NCI-H774 (cell line): ENCODE measurements at regions not wholly inside any gene's neighbourhood (a gene's known extent, or its start where the extent isn't known, plus 50 kb on each side); places are given as distances from the start of the nearest gene placed in this dataset.
"Not testable (repeated sequence)": the region's sequence is repeated elsewhere in the genome, so short reads cannot be mapped to it uniquely, and the experiment has no call there.

Experiments
- DNase-seq: peaks from one replicate; lab custom pipeline; 2025; lab: John Stamatoyannopoulos, UW

DNA sequence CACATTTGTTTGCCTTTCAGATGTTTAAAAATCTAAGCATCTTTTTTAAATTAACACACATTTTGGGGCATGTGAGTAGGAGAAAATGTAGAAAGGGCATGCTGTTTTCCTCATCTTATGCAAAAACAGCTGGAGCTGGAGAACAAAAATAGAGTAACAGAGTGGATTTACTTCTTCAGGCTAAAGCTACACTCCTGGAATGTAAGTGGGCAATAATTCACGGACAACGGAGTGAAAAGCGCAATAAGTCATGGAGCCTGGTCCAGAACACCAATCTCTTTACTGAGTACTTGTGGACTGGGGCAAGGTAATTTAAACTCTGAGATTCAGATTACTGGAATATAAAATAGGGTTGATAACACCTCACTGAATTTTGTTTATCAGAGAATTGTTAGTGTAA lies 1018.8 kb upstream of the HS3ST1 start:
- DNase-seq, result no peak

DNA sequence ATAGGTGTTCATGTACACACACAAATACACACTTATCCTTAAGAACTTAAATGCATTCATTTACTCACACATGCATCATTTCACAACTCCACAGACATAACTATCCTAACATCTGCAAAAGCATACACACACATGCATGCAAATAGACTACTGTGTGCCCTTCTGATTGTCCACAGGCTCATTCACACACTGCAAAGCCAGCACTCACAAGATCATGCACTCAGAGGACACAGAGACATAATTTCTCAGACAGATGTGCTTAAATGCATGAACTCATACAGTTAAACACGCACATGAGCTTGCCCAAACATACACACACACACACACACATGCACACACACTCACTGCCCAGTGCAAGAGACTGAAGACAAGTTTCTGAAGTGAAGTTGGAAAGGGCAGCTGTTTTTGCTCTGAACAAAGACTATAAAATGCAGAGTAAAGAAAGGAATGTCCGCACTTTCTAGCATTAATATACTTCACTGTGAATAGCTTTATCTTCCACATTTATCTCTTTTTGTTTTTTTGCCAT lies 1018.0 kb upstream of the HS3ST1 start:
- no peak for DNase-seq

DNA sequence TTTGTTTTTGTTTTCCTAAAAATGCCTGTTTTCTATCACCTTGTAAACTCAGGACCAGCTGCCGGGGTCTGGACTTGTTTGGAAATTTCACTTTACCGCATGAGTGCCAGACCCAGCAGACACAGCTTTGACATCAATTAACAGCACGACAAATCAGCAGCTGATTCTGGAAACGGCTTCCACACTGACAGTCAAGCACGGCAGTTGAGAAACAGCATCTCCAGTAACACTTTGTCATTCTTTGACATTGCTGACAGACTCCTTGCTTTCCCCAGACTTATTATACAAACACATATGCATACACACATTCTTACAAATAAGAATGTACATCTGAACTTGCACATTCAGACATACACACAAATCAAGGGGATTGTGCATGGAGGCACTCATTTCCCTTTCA lies 1017.6 kb upstream of the HS3ST1 start:
- no peak for DNase-seq

DNA sequence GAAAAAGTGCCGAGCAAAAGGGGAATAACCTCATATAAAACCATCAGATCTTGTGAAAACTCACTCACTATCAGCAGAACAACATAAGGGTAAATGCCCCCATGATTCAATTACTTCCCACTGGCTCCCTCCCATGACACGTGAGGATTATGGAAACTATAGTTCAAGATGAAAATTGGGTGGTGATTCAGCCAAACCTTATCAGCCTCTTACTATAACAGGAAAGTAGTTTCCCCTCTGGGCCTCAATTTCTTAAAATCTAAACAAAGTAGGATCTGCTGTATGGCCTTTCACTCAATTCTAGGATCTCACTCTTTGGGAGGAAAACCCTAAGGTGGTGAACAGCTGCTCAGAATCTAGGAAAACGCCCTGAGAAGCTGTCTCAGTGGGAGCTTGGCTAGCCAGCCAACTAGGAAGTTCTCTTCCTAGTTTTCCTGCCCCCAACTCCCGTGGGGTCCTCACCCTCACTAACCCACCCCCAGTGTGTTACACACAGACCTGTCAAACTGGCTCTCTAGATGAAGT lies 1017.1 kb upstream of the HS3ST1 start:
- DNase-seq, result no peak

DNA sequence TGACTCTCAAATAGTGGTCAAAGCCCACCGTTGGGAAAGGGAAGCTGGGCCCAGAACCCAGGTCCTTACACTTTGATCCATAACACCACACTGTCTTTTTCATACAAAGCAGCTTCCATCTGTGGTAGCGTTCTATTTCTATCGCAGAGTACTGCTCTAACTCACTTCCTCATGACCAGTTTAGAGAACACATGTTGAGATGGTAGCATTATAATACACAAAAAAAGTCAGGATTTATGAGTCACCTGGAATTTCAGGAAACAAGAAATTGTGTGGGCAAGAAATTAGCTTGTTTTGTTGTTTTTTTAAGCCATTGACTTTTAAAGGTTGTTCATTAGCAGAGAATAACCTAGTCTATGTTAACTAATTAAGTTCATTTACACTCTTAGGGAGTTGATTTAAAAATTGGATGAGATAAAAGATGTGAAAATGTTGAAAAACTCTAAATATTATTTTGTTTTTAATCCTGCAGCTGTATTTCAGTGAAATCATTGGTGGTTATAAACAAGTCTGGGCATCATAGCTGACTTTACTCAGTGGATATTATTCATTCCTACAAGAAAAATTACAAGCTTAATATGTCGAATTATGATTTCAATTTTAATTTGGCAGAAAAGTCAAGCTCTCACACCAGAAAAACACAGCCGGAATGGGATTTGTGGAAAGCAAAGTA lies 1011.1 kb upstream of the HS3ST1 start:
- DNase-seq, result no peak

DNA sequence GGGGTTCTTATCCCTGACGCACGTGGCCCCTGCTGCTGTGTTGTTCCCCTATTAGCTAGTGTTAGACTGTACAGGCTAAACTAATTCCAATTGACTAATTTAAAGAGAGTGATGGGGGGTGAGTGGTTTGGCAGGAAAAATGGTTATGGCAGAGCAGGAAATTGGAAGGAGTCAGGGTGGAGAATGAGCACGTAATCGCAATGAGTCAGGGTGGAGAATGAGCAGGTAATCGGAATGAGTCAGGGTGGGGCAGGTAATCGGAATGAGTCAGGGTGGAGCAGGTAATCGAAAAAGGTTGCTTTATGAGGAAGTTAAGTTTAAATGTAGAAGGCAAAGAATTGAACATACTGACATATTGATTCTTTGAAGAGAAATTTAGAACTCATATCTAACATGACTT lies 1002.6 kb upstream of the HS3ST1 start:
- DNase-seq, result not testable (repeated sequence)

DNA sequence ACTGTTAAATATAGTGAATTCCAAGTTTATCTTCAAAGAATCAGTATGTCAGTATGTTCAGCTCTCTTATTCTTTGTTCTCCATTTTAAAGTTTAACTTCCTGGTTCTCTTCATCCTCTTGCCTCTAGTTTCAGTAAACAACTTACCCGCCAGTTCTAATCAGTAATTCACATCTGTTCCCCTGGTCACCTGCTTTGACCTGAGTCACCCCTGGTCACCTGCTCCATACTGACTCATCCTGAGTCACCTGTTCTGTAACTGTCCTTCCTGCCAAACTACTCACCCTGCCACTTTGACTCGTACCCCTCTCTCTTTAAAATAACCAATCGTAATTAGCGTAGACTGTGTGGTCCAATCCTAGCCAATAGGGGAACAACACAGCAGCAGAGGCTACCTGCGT lies 992.7 kb upstream of the HS3ST1 start:
- no peak for DNase-seq

DNA sequence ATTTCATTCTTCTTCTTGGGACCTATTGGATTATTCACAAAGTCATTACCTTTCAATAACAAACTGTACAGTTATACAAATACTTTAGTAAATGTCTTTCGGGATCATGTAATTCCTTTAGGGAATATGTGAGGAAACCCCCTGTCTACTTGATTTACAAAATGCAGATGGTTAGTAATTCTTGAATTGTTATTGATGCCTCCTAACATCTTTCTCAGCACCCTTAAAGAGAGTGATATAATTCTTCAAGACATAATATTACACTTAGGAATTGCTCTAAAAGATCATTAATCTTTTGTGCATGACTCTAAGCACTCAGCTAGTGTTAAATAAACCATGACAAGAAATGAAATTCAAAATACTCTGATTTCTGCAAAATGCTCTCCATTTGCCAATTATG lies 988.1 kb upstream of the HS3ST1 start:
- DNase-seq, result no peak

DNA sequence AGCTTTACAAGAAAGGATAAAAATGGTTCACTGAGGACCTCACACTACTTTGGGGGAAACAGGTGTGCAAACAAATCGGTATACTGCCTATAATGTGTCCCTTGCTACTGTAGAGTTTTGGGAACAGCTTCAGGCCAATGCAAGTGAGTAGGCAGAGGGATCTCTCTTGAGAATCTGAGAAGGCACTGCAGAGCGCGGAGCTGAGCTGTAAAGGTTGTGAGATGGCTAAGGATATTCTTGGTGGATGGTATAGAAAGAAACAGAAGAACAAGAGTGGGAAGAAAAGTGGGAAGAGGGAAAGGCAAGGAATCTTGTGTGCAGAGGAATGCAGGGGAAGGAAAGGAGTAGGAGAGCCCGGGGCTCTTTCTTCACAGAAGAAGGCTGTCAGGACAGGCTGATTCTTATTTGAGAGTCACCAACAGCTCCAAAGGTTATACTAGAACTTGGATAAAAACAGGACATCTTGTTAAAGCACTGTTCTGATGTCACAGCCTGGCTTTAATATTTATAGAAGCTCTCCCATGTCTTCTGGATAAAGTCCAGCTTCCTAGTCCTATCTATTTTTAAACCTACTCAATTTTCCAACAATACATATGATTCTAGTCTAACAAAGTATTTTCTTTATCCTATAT lies 985.6 kb upstream of the HS3ST1 start:
- DNase-seq, result no peak

DNA sequence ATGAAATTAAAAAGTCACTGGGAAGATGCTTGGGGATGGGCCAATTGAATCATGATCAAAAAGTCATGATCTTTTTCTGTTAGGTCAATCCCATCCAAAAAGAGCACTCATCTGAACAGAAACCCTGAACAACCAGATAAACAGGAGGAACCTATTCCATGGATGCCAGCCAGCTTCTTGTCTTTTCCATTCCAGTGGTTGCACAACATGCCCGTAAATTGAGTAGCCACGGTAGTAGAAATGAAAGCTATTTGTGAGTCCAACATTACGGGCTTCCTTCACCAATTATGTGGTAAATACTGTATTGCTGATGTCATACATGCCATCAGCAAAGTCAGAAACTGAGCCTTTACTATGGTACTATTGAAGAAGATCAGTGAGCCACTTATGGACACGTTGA lies 982.4 kb upstream of the HS3ST1 start:
- no peak for DNase-seq

DNA sequence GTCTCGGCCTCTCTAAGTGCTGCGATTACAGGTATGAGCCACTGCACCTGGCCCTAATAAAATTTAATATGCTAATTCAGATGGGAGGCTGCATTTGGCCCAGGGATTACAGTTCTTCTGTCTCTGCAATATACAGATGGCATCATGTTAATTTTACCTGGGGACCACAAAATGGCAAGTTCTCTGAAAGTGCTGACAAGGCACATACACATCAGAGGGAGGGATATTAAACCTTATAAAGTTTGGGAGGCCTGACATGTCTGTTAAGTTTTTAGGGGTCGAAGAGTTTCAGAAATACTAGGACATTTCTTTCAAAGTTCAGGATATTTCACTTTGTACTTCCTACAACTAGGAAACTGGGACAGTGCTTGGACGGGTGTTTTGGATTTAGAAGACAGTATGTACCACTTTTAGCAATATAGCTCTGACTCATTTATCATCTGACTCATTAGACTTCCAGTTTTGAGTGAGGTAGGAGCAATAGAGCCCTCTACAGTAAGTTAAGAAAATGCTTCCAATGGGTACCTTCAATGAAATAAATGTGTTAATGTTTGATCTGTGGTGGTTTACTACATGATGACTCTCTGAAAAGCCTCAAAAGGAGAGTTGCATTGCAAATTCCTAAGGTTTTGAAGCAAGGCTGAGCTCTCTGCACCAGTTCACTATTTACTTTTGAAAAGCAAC lies 981.0 kb upstream of the HS3ST1 start:
- no peak for DNase-seq

DNA sequence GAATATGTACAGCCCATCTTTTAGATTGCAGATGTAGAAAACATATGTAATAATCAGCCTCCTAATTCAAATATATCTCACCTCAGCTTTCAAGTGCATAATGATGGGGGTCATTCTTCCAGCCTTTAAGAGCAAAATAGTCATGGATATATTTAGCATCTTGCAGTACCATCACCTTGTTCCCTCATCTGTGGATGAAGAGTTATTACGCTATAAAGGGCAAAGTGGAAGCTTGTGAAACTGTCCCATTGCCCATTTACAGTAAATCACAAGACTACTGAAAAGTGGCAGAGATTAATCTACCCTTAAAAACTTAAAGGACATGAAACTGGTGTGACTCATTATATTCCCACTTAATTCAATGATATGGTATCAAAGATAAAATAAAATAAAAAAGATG lies 979.7 kb upstream of the HS3ST1 start:
- DNase-seq, result no peak

DNA sequence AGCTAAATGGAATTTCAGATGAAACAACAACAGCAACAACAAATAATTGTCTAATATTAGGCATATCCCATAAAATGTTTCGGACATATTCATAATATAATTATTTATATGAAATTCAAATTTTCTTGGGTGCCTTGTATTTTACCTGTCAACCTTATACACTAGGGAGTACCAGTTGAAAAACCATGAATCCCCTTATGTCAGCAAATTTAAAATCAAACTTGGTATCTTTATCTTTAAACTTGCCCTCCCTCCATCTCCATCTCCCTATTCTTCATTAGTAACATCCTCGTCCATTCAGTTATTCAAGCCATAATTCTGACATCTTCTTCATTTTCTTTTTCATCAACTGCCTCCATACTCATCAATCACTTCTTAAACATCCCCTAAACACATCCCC lies 974.5 kb upstream of the HS3ST1 start:
- no peak for DNase-seq

DNA sequence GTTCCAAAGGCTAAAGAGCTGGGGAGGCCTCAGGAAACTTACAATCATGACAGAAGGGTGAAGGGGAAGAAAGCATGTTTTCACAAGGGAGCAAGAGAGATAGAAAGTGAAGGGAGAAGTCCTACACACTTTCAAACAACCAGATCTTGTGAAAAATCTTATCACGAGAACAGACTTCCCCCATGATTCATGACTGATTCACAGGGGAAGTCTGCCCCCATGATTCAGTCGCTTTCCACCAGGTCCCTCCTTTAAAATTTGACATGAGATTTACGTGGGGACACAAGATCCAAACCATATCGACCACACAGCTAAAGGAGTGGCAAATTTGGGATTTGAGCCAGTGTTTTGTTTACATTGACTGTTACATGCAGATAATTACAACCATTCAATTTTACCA lies 971.1 kb upstream of the HS3ST1 start:
- DNase-seq, result no peak

DNA sequence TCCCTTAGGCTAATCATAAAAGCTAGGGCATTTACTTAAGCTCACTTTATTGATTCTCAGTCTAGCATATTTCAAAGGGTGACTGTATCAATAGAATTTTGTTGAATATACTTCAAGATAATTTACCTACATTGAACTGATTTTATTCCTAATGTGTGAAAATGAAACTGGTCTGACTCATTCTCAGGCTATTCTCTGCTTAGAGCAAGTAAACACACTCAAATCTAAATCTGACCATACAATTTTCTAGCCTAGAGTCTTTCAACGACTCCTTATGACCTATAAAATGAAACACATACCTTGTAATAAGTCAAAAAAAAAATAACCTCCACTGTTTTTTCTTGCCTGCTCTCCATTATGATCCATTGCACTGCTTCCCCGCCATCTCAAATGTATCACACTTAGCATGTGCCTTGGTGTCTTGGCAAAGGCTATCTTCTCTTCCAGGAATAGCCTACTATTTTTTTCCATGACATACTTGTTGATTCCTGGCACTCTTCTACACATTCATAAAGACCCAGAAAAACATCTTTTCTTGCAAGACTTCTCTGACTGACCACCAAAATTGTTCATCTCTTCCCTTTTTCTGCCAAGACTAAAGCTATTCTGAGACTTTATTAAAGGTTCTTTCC lies 965.1 kb upstream of the HS3ST1 start:
- DNase-seq, result no peak

DNA sequence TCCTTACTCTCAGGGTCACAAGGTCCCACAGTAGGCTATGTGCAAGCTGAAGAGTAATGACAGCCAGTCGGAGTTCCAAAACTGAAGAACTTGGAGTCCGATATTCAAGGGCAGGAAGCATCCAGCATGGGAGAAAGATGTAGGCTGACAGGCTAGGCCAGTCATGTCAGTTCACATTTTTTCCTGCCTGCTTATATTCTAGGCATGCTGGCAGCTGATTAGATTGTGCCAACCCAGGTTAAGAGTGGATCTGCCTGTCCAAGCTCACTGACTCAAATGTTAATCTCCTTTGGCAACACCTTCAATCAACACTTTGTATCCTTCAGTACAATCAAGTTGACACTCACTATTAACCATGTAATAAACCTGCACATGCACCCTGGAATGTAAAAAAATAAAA lies 960.9 kb upstream of the HS3ST1 start:
- no peak for DNase-seq

DNA sequence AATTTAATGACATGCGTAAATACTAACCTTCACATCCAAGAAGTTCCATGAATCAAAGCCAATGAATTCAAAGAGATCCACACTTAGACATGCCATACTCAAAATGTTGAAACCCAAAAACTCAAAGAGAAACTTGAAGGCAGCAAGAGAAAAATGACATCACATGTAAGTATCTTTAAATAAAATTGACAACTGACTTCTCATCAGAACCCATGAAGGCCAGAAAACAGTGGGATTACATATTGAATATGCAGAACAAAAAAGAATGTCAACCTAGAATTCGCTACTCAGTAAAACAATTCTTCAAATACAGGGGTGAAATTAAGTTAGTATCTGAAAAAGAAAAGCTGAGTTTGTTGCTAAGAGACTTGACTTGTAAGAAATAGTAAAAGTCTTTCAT lies 953.9 kb upstream of the HS3ST1 start:
- DNase-seq, result no peak

DNA sequence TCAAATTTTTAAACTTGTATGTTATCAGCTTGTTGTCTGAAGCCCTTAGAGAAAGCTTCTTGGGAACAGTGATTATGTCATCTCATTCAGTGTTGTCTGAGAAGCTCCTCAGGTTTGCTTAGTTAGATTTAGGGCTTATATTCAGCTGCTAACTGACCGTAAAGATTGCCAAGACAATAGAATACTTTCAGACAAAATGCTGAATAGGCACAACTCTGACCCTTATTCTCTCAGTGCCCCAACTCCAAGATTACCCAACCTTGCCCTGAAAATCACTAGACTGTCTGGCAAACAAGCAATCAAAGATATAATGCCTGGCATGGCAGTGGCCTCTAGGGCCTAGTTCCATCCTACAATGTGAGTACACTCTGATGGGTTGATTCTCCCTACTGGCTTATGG lies 950.5 kb upstream of the HS3ST1 start:
- no peak for DNase-seq

DNA sequence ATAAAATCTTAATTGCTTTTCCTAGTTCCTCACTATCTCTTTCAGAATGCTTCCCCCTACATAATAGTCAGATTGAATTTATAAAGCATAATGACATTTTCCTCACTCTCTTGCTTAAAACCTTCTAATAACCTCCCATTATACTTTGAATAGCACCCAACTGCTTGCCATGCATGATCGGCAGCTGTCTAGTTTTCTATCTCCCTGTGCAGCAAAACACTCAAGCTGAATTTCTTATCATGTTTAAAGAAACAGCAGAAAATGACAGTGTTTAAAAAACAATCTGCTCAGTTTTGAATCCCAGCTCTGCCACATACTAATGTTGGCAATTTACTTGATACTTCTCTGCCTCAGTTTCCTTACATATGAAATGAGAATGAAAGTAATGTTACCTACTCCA lies 947.1 kb upstream of the HS3ST1 start:
- DNase-seq, result no peak

DNA sequence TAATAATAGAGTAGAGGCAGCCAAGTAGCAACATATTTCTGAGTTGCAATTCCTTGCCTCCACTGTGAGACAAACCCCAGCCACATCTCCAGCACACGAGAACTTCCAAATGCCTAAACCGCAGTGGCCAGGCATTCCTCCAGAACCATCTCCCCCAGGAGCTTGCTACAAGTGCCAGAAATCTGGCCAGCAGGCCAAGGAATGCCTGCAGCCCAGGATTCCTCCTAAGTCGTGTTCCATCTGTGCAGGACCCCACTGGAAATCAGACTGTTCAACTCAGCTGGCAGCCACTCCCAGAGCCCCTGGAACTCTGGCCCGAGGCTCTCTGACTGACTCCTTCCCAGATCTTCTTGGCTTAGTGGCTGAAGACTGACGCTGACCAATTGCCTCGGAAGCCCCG lies 937.2 kb upstream of the HS3ST1 start:
- not testable (repeated sequence) for DNase-seq

DNA sequence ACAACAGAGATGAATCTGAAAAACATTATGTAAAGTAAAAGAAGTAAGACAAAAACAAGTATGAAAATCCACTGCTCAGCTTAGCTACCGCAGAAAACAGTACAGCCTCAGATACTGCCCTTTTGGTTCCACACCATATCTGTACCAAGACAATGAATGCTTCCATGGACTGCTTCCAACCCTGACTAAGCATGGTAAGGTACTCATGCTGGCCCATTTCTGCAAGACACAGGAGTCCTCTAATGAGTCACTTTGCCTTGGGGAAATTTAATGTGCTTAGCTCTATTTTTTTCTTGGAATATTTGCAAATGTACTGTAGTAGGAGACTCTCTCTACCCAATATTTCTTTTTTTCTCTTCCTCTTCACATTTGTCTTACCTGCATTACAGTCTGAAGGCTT lies 931.7 kb upstream of the HS3ST1 start:
- no peak for DNase-seq

DNA sequence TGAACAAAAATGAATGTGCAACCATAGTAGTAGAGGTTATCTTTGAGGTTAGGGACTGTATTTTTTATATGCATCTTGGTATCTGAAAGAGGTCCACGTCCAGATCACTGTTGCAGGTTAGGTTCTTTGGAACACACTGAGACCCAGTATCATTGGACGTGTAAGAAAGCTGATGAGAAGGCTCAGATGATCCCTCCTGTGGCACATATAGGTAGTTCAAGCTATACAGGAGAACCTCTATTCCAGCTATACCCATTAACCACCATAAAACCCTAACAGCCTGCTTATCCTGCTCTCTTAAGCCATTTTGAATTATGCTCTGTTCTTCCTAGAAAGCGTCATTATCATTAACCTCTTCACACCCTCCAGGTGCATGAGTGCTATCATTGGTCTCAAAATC lies 930.7 kb upstream of the HS3ST1 start:
- DNase-seq, result no peak

DNA sequence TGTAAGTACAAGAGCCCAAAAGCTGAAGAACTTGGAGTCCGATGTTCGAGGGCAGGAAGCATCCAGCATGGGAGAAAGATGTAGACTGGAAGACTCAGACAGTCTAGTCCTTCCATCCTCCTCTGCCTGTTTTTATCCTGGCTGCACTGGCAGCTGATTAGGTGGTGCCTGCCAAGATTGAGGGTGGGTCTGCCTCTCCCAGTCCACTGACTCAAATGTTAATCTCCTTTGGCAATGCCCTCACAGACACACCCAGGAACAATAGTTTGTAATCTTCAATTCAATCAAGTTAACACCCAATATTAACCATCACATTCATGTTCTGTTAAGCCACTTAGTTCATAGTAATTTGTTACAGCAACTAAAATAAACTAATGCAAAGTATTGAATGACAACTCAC lies 904.4 kb upstream of the HS3ST1 start:
- not testable (repeated sequence) for DNase-seq
